Epithelial cell of proximal tubule (primary cell): ENCODE measurements at regions not wholly inside any gene's neighbourhood (a gene's known extent, or its start where the extent isn't known, plus 50 kb on each side); places are given as distances from the start of the nearest gene placed in this dataset.

Experiments
- DNase-seq: peaks from one replicate; pipeline ENCODE4 v3.0.0-alpha.2; 2011; ENCODE audit warnings: low read depth
- H3K4me3 ChIP-seq: 2 replicates; pipeline ENCODE4 v1.5.1; 2011; ENCODE audit warnings: low read depth, mild to moderate bottlenecking, low read length
- TF ChIP-seq, protein P1 (sequence below): conservative IDR thresholded peaks from 2 replicates; pipeline ENCODE4 v1.5.1; 2012; ENCODE audit warnings: low read depth, mild to moderate bottlenecking, low read length

GRCh38 chr16:7074715-7075114 lies 257.9 kb upstream of the RBFOX1 start:
- TF ChIP-seq, protein P1, sequence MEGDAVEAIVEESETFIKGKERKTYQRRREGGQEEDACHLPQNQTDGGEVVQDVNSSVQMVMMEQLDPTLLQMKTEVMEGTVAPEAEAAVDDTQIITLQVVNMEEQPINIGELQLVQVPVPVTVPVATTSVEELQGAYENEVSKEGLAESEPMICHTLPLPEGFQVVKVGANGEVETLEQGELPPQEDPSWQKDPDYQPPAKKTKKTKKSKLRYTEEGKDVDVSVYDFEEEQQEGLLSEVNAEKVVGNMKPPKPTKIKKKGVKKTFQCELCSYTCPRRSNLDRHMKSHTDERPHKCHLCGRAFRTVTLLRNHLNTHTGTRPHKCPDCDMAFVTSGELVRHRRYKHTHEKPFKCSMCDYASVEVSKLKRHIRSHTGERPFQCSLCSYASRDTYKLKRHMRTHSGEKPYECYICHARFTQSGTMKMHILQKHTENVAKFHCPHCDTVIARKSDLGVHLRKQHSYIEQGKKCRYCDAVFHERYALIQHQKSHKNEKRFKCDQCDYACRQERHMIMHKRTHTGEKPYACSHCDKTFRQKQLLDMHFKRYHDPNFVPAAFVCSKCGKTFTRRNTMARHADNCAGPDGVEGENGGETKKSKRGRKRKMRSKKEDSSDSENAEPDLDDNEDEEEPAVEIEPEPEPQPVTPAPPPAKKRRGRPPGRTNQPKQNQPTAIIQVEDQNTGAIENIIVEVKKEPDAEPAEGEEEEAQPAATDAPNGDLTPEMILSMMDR: no peak
- no peak overlapping the region for H3K4me3 ChIP-seq
- no peak for DNase-seq

DNA sequence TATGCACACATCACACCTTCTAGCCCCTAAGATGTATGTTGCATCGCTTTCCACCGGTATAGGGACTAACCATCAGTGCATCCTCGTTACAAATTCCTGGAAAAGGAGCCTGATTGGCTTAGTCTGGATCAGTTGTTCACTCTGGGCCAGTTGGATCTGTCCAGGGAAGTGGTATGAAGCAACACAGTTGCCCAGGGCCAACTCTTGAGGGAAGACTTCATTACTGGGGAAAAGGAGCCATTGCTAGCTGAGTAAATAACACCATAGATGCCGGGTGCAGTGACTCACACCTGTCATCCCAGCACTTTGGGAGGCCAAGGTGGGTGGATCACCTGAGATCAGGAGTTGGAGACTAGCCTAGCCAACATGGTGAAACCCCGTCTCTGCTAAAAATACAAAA lies 275.2 kb upstream of the RBFOX1 start:
- H3K4me3 ChIP-seq: no peak overlapping the region
- DNase-seq: no peak
- TF ChIP-seq, protein P1: no peak

GRCh38 chr16:7055443-7055842 lies 277.2 kb upstream of the RBFOX1 start:
- no peak for DNase-seq
- TF ChIP-seq, protein P1: no peak
- H3K4me3 ChIP-seq: no peak overlapping the region

GRCh38 chr16:7051591-7052349 lies 280.9 kb upstream of the RBFOX1 start:
- TF ChIP-seq, protein P1: no peak
- no peak for DNase-seq
- no peak overlapping the region for H3K4me3 ChIP-seq

- H3K4me3 ChIP-seq: no peak overlapping the region
- TF ChIP-seq, protein P1: no peak
- DNase-seq: no peak
Measured at GRCh38 chr16:7044331-7044730, 288.3 kb upstream of the RBFOX1 start.

DNA sequence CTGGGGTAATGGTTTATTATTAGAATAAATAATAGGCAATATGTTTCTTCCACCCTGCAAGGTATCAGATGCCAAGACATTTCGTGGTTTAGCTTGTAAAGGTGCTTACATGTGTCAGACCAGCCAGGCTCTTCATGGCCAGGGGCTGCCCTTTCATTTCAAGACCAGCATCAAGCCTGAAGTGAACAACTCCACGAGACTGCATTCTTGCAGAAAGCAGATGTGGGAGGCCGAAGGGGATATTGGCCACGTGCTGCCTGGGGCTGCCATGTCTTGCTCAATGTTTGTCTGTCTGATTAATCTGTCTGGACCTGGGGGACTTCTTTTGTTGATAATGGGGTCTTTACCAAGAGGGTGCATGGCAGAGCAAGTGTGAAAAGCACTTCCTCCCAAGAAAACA lies 294.2 kb upstream of the RBFOX1 start:
- TF ChIP-seq, protein P1: no peak
- no peak for DNase-seq
- no peak overlapping the region for H3K4me3 ChIP-seq

DNA sequence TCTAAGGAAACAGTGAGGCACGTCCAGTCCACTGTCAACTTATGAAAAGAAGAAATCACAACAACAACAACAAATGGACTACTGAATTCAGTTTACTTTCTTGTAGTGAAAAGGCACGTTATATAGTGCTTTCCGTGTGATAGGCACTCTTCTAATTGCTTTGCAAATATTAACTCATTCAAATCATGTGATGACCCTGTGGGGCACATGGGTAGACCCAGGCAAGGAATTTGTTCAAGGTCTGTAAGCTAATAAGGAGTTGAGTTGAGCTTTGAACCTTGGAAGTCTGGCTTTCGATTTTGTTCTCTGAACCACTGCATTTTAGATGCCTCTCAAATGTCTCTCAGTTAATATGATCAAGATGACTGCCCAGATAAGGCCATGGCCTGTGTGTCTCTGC lies 295.1 kb upstream of the RBFOX1 start:
- DNase-seq: no peak
- no peak overlapping the region for H3K4me3 ChIP-seq
- TF ChIP-seq, protein P1: no peak
